Cardiac muscle cell (in vitro differentiated cells and primary cell): ENCODE measurements at regions not wholly inside any gene's neighbourhood (a gene's known extent, or its start where the extent isn't known, plus 50 kb on each side); places are given as distances from the start of the nearest gene placed in this dataset.

ENCODE experiments used
- DNase-seq, 2 donors: peaks; one replicate each; pipeline versions ENCODE4 v3.0.0 to v3.0.0-alpha.2; 2010 to 2017; ENCODE audit warnings: low read depth in 1 of 2, low spot score in 1 of 2
- H3K27ac ChIP-seq: fragments of 200-600 bp; sonication (generic); 2 replicates; pipeline ENCODE4 v1.5.1; 2016
- H3K27me3 ChIP-seq: fragments of 200-600 bp; sonication (generic); 2 replicates; pipeline ENCODE4 v1.6.0; 2016; ENCODE audit warnings: control low read depth
- H3K36me3 ChIP-seq: fragments of 200-600 bp; sonication (generic); 2 replicates; pipeline ENCODE4 v1.5.1; 2016; ENCODE audit warnings: control low read depth
- H3K4me1 ChIP-seq: fragments of 200-600 bp; sonication (generic); 2 replicates; pipeline ENCODE4 v1.8.1; 2017; ENCODE audit warnings: low read depth, mild to moderate bottlenecking, mixed run types
- H3K4me3 ChIP-seq: fragments of 200-600 bp; sonication (generic); 2 replicates; pipeline ENCODE4 v1.5.1; 2016; ENCODE audit warnings: mild to moderate bottlenecking
- H3K9me3 ChIP-seq: fragments of 200-600 bp; sonication (generic); 2 replicates; pipeline ENCODE4 v1.5.1; 2017; ENCODE audit warnings: low read depth, mild to moderate bottlenecking, control low read depth
- CTCF ChIP-seq: IDR thresholded peaks from 2 replicates; pipeline ENCODE4 v1.5.1; 2012; ENCODE audit warnings: low read depth, mild to moderate bottlenecking, low read length

GRCh38 chr3:167166594-167167253 lies 213.4 kb downstream of the ZBBX start:
- H3K27ac ChIP-seq, result peak overlapping the region; percentile 48
- no peak overlapping the region for H3K4me3 ChIP-seq
- no peaks in the 10 kb centered on the region for H3K27me3 ChIP-seq
- DNase-seq, result peak in 1 of 2 donors; percentile 49
- no peaks in the 10 kb centered on the region for H3K36me3 ChIP-seq
- TF ChIP-seq CTCF, result no peak
- H3K9me3 ChIP-seq, result no peaks in the 10 kb centered on the region
- H3K4me1 ChIP-seq, result peaks cover 16% of the 10 kb centered on the region

DNA sequence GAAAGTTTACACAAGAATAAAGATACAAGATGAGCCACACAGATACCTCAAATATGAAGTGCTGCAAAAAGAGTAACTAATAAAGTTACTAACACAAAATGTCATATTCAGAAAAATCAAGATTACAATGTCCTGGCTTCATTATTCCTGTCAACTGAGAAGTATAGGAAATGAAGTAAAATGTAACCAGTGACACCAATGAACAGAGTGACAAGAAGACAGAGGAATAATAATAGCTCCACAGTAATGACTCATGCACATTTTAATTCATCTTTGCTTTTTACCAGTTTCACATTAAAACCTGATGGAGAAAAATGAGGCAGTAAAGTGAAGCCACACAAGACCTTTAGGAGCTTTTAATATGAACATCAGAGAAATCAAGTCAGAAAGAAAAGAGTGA lies 214.1 kb downstream of the ZBBX start:
- Histone ChIP-seq H3K36me3 (no peaks in the 10 kb centered on the region), H3K4me3 (no peak overlapping the region), H3K9me3 (no peaks in the 10 kb centered on the region), H3K4me1 (peaks cover 16% of the 10 kb centered on the region), H3K27ac (no peak overlapping the region), H3K27me3 (no peaks in the 10 kb centered on the region)
- no peak for TF ChIP-seq CTCF
- no peak for DNase-seq

GRCh38 chr3:167163580-167163979 lies 216.5 kb downstream of the ZBBX start:
- Histone ChIP-seq H3K27ac (no peak overlapping the region), H3K4me1 (peaks cover 16% of the 10 kb centered on the region), H3K9me3 (no peaks in the 10 kb centered on the region), H3K36me3 (no peaks in the 10 kb centered on the region), H3K27me3 (no peaks in the 10 kb centered on the region), H3K4me3 (no peak overlapping the region)
- no peak for TF ChIP-seq CTCF
- DNase-seq, result no peak

- no peak for TF ChIP-seq CTCF
Measured at GRCh38 chr3:167162083-167162482, 218.0 kb downstream of the ZBBX start.

GRCh38 chr3:167160781-167161180 lies 219.3 kb downstream of the ZBBX start:
- no peak overlapping the region for H3K27ac ChIP-seq
- no peaks in the 10 kb centered on the region for H3K36me3 ChIP-seq
- no peak for TF ChIP-seq CTCF
- no peaks in the 10 kb centered on the region for H3K9me3 ChIP-seq
- no peaks in the 10 kb centered on the region for H3K4me1 ChIP-seq
- H3K27me3 ChIP-seq, result no peaks in the 10 kb centered on the region
- no peak overlapping the region for H3K4me3 ChIP-seq
- DNase-seq, result no peak

More at GRCh38 chr3:167162083-167162482, 218.0 kb downstream of the ZBBX start:
- no peak overlapping the region for H3K4me3 ChIP-seq
- H3K27me3 ChIP-seq, result no peaks in the 10 kb centered on the region
- DNase-seq, result no peak
- H3K4me1 ChIP-seq, result peaks cover 13% of the 10 kb centered on the region
- H3K36me3 ChIP-seq, result no peaks in the 10 kb centered on the region
- H3K9me3 ChIP-seq, result no peaks in the 10 kb centered on the region
- no peak overlapping the region for H3K27ac ChIP-seq
